GM23338 (cell line): ENCODE measurements at regions not wholly inside any gene's neighbourhood (a gene's known extent, or its start where the extent isn't known, plus 50 kb on each side); places are given as distances from the start of the nearest gene placed in this dataset.

ENCODE experiments used
- ATAC-seq: fragments of 200-7000 bp; cut with Tn5 transposase; 3 replicates; pipeline ENCODE4 v1.9.1; 2020
- DNase-seq: peaks from one replicate; pipeline ENCODE4 v3.0.0-alpha.2; 2015; ENCODE audit warnings: low spot score
- H2AFZ ChIP-seq: fragments of 200-600 bp; sonication (generic); 2 replicates; pipeline ENCODE4 v1.8.0; 2016; ENCODE audit warnings: antibody characterized with exemption, mild to moderate bottlenecking, moderate library complexity
- H3F3A ChIP-seq: fragments of 200-600 bp; sonication (generic); replicated peaks from 2 replicates; pipeline ENCODE4 v1.8.0; 2017; ENCODE audit warnings: antibody characterized with exemption, mixed run types, low read depth
- H3K27ac ChIP-seq: fragments of 200-600 bp; sonication (generic); 2 replicates; pipeline ENCODE4 v1.6.1; 2016; ENCODE audit warnings: low read depth
- H3K27me3 ChIP-seq: fragments of 200-600 bp; sonication (generic); 2 replicates; pipeline ENCODE4 v1.8.0; 2016; ENCODE audit warnings: mild to moderate bottlenecking, mixed run types, moderate library complexity; ENCODE audit not compliant: insufficient read depth
- H3K36me3 ChIP-seq: fragments of 200-600 bp; sonication (generic); 2 replicates; pipeline ENCODE4 v1.8.0; 2016; ENCODE audit warnings: mild to moderate bottlenecking; ENCODE audit not compliant: insufficient read depth
- H3K4me1 ChIP-seq: fragments of 200-600 bp; sonication (generic); 2 replicates; pipeline ENCODE4 v1.8.0; 2016; ENCODE audit warnings: mild to moderate bottlenecking, moderate library complexity; ENCODE audit not compliant: insufficient read depth
- H3K4me2 ChIP-seq: fragments of 200-600 bp; sonication (generic); 2 replicates; pipeline ENCODE4 v1.7.1; 2017; ENCODE audit warnings: mixed run types
- H3K4me3 ChIP-seq: fragments of 200-600 bp; sonication (generic); 2 replicates; pipeline ENCODE4 v1.6.1; 2016; ENCODE audit warnings: mixed run types
- H3K79me2 ChIP-seq: fragments of 200-600 bp; sonication (generic); replicated peaks from 2 replicates; pipeline ENCODE4 v1.8.0; 2017; ENCODE audit warnings: mild to moderate bottlenecking; ENCODE audit not compliant: insufficient read depth
- H3K9me2 ChIP-seq: fragments of 200-600 bp; sonication (generic); 2 replicates; pipeline ENCODE4 v1.8.0; 2017; ENCODE audit not compliant: insufficient read depth
- H4K20me1 ChIP-seq: fragments of 200-600 bp; sonication (generic); replicated peaks from 2 replicates; pipeline ENCODE4 v1.8.0; 2017; ENCODE audit warnings: mild to moderate bottlenecking; ENCODE audit not compliant: insufficient read depth
- H3K27ac Mint-ChIP-seq: 2 replicates; pipeline ENCODE4 v1.8.0; 2020; ENCODE audit warnings: inconsistent platforms, mild to moderate bottlenecking, moderate library complexity, mixed read lengths
- H3K27me3 Mint-ChIP-seq: 3 replicates; pipeline ENCODE4 v1.8.0; 2022; ENCODE audit warnings: low read depth, mild to moderate bottlenecking, moderate library complexity, mixed read lengths, inconsistent platforms; ENCODE audit not compliant: insufficient read depth, poor library complexity
- H3K36me3 Mint-ChIP-seq: 3 replicates; pipeline ENCODE4 v1.8.0; 2021; ENCODE audit warnings: low read depth, mild to moderate bottlenecking, inconsistent platforms, moderate library complexity, mixed read lengths
- H3K4me1 Mint-ChIP-seq: 3 replicates; pipeline ENCODE4 v1.8.0; 2020; ENCODE audit warnings: mild to moderate bottlenecking, inconsistent platforms, mixed read lengths
- H3K4me3 Mint-ChIP-seq: 3 replicates; pipeline ENCODE4 v1.8.0; 2021; ENCODE audit warnings: moderate library complexity, mild to moderate bottlenecking, inconsistent platforms, mixed read lengths
- H3K9me3 Mint-ChIP-seq: 3 replicates; pipeline ENCODE4 v1.8.0; 2020; ENCODE audit warnings: moderate library complexity, mild to moderate bottlenecking, inconsistent platforms, mixed read lengths
- CREB1 ChIP-seq: fragments of 250-450 bp; sonication (Bioruptor Pico); IDR thresholded peaks from 2 replicates; pipeline ENCODE4 v1.5.0; 2020; ENCODE audit warnings: low read depth, mild to moderate bottlenecking, moderate library complexity
- ZNF331 ChIP-seq: fragments of 250-450 bp; sonication (Bioruptor Pico); IDR thresholded peaks from 2 replicates; pipeline ENCODE4 v1.5.0; 2020; ENCODE audit warnings: low read depth, mild to moderate bottlenecking, moderate library complexity
- TF ChIP-seq, protein P1 (sequence below): IDR thresholded peaks from one replicate; pipeline ENCODE4 v1.6.1; 2018; ENCODE audit warnings: antibody characterized with exemption; ENCODE audit not compliant: unreplicated experiment
- TF ChIP-seq, protein P2 (sequence below), 2 experiments: fragments of 200-600 bp in 1 of 2; sonication (generic) in 1 of 2; conservative IDR thresholded peaks; 2 replicates each; pipeline versions ENCODE4 v1.5.1 to v1.6.1; 2016 to 2017; ENCODE audit warnings: antibody characterized with exemption in 2 of 2, low read depth in 2 of 2, mild to moderate bottlenecking in 2 of 2, moderate library complexity in 1 of 2
- TF ChIP-seq, protein P3 (sequence below): fragments of 250-450 bp; sonication (Bioruptor Pico); IDR thresholded peaks from 2 replicates; pipeline ENCODE4 v1.5.0; 2020; ENCODE audit warnings: mild to moderate bottlenecking, moderate library complexity

DNA sequence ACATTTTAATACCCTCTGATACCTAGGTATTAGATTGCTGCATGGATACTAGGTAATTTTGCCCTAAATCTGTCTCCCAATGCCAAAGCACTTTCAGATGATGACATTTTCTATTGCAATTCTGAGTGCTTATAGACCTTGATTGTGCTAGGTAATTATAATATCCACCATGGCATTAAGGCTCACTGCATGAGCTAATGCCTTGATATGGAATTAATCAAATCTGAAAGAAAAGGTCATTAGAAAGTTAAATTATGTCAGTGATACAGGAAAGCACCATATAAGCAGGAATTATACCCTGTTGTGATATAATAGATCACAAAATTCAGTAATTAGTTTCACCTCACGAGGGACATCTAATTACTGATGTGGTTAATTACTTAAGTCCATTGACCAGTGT is 521.4 kb downstream of the DNAJB9 start:
- Mint-ChIP-seq H3K9me3 (peaks cover 6% of the 10 kb centered on the region; the same call in 2 of the 3 replicates), H3K4me3 (no peak overlapping the region), H3K4me1 (no peaks in the 10 kb centered on the region), H3K27ac (no peak overlapping the region), H3K36me3 (no peaks in the 10 kb centered on the region), H3K27me3 (no peaks in the 10 kb centered on the region)
- DNase-seq (no peak), ATAC-seq (no peak)
- Histone ChIP-seq H3K9me2 (no peaks in the 10 kb centered on the region), H3K79me2 (no peaks in the 10 kb centered on the region), H3K4me3 (no peak overlapping the region), H3K27me3 (no peaks in the 10 kb centered on the region), H3K27ac (no peak overlapping the region), H3K4me2 (no peak overlapping the region), H3K36me3 (no peaks in the 10 kb centered on the region), H4K20me1 (no peaks in the 10 kb centered on the region), H2AFZ (no peak overlapping the region), H3K4me1 (no peaks in the 10 kb centered on the region), H3F3A (no peaks in the 10 kb centered on the region)
- TF ChIP-seq CREB1 (CRISPR knock-in tag) (no peak), ZNF331 (CRISPR knock-in tag) (no peak)
- TF ChIP-seq, protein P1, sequence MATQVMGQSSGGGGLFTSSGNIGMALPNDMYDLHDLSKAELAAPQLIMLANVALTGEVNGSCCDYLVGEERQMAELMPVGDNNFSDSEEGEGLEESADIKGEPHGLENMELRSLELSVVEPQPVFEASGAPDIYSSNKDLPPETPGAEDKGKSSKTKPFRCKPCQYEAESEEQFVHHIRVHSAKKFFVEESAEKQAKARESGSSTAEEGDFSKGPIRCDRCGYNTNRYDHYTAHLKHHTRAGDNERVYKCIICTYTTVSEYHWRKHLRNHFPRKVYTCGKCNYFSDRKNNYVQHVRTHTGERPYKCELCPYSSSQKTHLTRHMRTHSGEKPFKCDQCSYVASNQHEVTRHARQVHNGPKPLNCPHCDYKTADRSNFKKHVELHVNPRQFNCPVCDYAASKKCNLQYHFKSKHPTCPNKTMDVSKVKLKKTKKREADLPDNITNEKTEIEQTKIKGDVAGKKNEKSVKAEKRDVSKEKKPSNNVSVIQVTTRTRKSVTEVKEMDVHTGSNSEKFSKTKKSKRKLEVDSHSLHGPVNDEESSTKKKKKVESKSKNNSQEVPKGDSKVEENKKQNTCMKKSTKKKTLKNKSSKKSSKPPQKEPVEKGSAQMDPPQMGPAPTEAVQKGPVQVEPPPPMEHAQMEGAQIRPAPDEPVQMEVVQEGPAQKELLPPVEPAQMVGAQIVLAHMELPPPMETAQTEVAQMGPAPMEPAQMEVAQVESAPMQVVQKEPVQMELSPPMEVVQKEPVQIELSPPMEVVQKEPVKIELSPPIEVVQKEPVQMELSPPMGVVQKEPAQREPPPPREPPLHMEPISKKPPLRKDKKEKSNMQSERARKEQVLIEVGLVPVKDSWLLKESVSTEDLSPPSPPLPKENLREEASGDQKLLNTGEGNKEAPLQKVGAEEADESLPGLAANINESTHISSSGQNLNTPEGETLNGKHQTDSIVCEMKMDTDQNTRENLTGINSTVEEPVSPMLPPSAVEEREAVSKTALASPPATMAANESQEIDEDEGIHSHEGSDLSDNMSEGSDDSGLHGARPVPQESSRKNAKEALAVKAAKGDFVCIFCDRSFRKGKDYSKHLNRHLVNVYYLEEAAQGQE, result no peak
- TF ChIP-seq, protein P2, sequence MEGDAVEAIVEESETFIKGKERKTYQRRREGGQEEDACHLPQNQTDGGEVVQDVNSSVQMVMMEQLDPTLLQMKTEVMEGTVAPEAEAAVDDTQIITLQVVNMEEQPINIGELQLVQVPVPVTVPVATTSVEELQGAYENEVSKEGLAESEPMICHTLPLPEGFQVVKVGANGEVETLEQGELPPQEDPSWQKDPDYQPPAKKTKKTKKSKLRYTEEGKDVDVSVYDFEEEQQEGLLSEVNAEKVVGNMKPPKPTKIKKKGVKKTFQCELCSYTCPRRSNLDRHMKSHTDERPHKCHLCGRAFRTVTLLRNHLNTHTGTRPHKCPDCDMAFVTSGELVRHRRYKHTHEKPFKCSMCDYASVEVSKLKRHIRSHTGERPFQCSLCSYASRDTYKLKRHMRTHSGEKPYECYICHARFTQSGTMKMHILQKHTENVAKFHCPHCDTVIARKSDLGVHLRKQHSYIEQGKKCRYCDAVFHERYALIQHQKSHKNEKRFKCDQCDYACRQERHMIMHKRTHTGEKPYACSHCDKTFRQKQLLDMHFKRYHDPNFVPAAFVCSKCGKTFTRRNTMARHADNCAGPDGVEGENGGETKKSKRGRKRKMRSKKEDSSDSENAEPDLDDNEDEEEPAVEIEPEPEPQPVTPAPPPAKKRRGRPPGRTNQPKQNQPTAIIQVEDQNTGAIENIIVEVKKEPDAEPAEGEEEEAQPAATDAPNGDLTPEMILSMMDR (conservative IDR thresholded peaks at IDR 0.05; ENCODE audit: low read depth in 2 of 2), result no peak

DNA sequence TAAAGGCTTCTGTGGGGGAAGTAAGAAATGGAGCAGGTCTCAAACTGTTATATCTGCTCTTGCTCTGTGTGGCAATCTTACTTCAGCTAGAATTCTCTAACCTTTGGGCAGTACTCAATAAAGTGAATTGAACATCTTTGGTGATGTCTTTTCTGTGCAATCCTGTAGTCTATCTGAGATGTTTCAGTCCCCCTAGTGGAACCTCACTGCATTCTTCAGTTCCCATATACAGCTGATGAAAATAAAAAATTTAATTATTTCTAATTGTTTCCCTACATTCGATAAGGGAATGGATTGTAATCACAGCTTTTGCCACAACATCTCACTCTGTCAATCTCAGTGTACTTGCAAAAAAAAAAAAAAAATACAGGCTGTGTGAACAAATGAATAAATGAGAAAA is 522.6 kb downstream of the DNAJB9 start:
- no peak overlapping the region for H3K4me2 ChIP-seq
- no peaks in the 10 kb centered on the region for H3K27me3 ChIP-seq
- no peak overlapping the region for H3K27ac ChIP-seq
- TF ChIP-seq, protein P2 (conservative IDR thresholded peaks at IDR 0.05; ENCODE audit: low read depth in 2 of 2), result peak in 1 of 2 experiments; percentile 42; a peak in 2 of 4 replicates
- TF ChIP-seq, protein P3, sequence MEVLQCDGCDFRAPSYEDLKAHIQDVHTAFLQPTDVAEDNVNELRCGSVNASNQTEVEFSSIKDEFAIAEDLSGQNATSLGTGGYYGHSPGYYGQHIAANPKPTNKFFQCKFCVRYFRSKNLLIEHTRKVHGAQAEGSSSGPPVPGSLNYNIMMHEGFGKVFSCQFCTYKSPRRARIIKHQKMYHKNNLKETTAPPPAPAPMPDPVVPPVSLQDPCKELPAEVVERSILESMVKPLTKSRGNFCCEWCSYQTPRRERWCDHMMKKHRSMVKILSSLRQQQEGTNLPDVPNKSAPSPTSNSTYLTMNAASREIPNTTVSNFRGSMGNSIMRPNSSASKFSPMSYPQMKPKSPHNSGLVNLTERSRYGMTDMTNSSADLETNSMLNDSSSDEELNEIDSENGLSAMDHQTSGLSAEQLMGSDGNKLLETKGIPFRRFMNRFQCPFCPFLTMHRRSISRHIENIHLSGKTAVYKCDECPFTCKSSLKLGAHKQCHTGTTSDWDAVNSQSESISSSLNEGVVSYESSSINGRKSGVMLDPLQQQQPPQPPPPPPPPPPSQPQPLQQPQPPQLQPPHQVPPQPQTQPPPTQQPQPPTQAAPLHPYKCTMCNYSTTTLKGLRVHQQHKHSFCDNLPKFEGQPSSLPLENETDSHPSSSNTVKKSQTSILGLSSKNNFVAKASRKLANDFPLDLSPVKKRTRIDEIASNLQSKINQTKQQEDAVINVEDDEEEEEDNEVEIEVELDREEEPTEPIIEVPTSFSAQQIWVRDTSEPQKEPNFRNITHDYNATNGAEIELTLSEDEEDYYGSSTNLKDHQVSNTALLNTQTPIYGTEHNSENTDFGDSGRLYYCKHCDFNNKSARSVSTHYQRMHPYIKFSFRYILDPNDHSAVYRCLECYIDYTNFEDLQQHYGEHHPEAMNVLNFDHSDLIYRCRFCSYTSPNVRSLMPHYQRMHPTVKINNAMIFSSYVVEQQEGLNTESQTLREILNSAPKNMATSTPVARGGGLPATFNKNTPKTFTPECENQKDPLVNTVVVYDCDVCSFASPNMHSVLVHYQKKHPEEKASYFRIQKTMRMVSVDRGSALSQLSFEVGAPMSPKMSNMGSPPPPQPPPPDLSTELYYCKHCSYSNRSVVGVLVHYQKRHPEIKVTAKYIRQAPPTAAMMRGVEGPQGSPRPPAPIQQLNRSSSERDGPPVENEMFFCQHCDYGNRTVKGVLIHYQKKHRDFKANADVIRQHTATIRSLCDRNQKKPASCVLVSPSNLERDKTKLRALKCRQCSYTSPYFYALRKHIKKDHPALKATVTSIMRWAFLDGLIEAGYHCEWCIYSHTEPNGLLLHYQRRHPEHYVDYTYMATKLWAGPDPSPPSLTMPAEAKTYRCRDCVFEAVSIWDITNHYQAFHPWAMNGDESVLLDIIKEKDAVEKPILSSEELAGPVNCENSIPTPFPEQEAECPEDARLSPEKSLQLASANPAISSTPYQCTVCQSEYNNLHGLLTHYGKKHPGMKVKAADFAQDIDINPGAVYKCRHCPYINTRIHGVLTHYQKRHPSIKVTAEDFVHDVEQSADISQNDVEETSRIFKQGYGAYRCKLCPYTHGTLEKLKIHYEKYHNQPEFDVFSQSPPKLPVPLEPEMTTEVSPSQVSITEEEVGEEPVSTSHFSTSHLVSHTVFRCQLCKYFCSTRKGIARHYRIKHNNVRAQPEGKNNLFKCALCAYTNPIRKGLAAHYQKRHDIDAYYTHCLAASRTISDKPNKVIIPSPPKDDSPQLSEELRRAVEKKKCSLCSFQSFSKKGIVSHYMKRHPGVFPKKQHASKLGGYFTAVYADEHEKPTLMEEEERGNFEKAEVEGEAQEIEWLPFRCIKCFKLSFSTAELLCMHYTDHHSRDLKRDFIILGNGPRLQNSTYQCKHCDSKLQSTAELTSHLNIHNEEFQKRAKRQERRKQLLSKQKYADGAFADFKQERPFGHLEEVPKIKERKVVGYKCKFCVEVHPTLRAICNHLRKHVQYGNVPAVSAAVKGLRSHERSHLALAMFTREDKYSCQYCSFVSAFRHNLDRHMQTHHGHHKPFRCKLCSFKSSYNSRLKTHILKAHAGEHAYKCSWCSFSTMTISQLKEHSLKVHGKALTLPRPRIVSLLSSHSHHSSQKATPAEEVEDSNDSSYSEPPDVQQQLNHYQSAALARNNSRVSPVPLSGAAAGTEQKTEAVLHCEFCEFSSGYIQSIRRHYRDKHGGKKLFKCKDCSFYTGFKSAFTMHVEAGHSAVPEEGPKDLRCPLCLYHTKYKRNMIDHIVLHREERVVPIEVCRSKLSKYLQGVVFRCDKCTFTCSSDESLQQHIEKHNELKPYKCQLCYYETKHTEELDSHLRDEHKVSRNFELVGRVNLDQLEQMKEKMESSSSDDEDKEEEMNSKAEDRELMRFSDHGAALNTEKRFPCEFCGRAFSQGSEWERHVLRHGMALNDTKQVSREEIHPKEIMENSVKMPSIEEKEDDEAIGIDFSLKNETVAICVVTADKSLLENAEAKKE, result no peak
- no peaks in the 10 kb centered on the region for H4K20me1 ChIP-seq
- H3K4me1 ChIP-seq, result no peaks in the 10 kb centered on the region
- Mint-ChIP-seq H3K27me3 (no peaks in the 10 kb centered on the region), H3K9me3 (peaks cover 6% of the 10 kb centered on the region; the same call in 1 of the 3 replicates), H3K36me3 (no peaks in the 10 kb centered on the region), H3K4me1 (no peaks in the 10 kb centered on the region), H3K27ac (no peak overlapping the region), H3K4me3 (no peak overlapping the region)
- no peaks in the 10 kb centered on the region for H3K36me3 ChIP-seq
- peak; percentile 15 for DNase-seq
- H3K9me2 ChIP-seq, result no peaks in the 10 kb centered on the region
- H3K4me3 ChIP-seq, result no peak overlapping the region
- ATAC-seq, result peak; percentile 29; the same call in 1 of the 3 replicates
- no peaks in the 10 kb centered on the region for H3F3A ChIP-seq
- no peak overlapping the region for H2AFZ ChIP-seq
- H3K79me2 ChIP-seq, result no peaks in the 10 kb centered on the region
